Suprapubic skin (tissue), 4 donors: ENCODE measurements at regions not wholly inside any gene's neighbourhood (a gene's known extent, or its start where the extent isn't known, plus 50 kb on each side); places are given as distances from the start of the nearest gene placed in this dataset.

Experiments
- CTCF ChIP-seq, 2 donors: fragments of 200-600 bp in 1 of 2; fragments of 450-650 bp in 1 of 2; sonication (generic) in 1 of 2; IDR thresholded peaks; one replicate each; pipeline ENCODE4 v1.5.1; 2016 to 2019; ENCODE audit warnings: antibody characterized with exemption in 2 of 2, mild to moderate bottlenecking in 1 of 2, moderate library complexity in 1 of 2
- EP300 ChIP-seq: sonication (generic); formaldehyde crosslinking; IDR thresholded peaks from one replicate; pipeline ENCODE4 v1.6.1; 2017; ENCODE audit warnings: antibody characterized with exemption
- POLR2A ChIP-seq, 2 donors: fragments of 450-650 bp; IDR thresholded peaks; one replicate each; pipeline ENCODE4 v1.6.1; 2017; ENCODE audit warnings: antibody characterized with exemption in 2 of 2, mild to moderate bottlenecking in 2 of 2, moderate library complexity in 2 of 2
- POLR2AphosphoS5 ChIP-seq, 3 donors: sonication (generic); formaldehyde crosslinking; IDR thresholded peaks; one replicate each; pipeline ENCODE4 v1.6.1; 2017; ENCODE audit warnings: antibody characterized with exemption in 3 of 3

- TF ChIP-seq CTCF (IDR thresholded peaks at IDR 0.05) (no peak), EP300 (no peak), POLR2A (IDR thresholded peaks at IDR 0.05) (no peak), POLR2AphosphoS5 (IDR thresholded peaks at IDR 0.05) (no peak)
These were observed 214.4 kb upstream of the DSEL start for GRCh38 chr18:67730886-67731285.
